ENCODE measurements at regions not wholly inside any gene's neighbourhood (a gene's known extent, or its start where the extent isn't known, plus 50 kb on each side); places are given as distances from the start of the nearest gene placed in this dataset.
A peak's percentile ranks its signal among the peaks of the same experiment; 100 is the strongest.
"Not testable (repeated sequence)": the region's sequence is repeated elsewhere in the genome, so short reads cannot be mapped to it uniquely, and the experiment has no call there.

GRCh38 chr5:28954074-28954473 is 1915.7 kb upstream of the CDH9 start:
- no peak for DNase-seq (ENCODE audit: extremely low read depth in 1 of 11, low read depth in 9 of 11, low spot score in 4 of 11)

- no peak for DNase-seq (ENCODE audit: extremely low read depth in 1 of 11, low read depth in 9 of 11, low spot score in 4 of 11)
Observed at GRCh38 chr5:28947865-28948264, 1909.5 kb upstream of the CDH9 start.

DNA sequence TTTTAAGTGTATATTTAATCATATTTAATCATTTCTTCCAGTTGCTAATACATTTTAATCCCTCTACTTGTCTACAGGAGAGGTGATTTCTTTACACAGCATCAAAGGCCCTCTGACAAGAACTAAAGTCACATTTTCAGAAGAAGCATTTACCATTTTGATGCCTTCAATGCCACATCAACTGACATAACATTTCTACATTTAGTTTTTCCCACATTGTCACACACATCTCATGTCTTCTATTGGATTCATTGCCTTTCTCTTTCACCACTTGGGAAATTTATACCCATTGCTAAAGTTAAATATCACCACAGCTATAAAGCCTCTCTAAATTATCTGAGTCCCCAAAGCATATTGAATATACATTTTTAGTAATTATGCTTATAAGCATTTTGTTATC is 1907.5 kb upstream of the CDH9 start:
- DNase-seq (ENCODE audit: extremely low read depth in 1 of 11, low read depth in 9 of 11, low spot score in 4 of 11) = no peak

GRCh38 chr5:28929366-28929765 is 1891.0 kb upstream of the CDH9 start:
- DNase-seq (ENCODE audit: extremely low read depth in 1 of 11, low read depth in 9 of 11, low spot score in 4 of 11) = not testable (repeated sequence)

GRCh38 chr5:28928327-28928790 is 1890.0 kb upstream of the CDH9 start:
- DNase-seq (ENCODE audit: extremely low read depth in 1 of 11, low read depth in 9 of 11, low spot score in 4 of 11) = not testable (repeated sequence)

DNA sequence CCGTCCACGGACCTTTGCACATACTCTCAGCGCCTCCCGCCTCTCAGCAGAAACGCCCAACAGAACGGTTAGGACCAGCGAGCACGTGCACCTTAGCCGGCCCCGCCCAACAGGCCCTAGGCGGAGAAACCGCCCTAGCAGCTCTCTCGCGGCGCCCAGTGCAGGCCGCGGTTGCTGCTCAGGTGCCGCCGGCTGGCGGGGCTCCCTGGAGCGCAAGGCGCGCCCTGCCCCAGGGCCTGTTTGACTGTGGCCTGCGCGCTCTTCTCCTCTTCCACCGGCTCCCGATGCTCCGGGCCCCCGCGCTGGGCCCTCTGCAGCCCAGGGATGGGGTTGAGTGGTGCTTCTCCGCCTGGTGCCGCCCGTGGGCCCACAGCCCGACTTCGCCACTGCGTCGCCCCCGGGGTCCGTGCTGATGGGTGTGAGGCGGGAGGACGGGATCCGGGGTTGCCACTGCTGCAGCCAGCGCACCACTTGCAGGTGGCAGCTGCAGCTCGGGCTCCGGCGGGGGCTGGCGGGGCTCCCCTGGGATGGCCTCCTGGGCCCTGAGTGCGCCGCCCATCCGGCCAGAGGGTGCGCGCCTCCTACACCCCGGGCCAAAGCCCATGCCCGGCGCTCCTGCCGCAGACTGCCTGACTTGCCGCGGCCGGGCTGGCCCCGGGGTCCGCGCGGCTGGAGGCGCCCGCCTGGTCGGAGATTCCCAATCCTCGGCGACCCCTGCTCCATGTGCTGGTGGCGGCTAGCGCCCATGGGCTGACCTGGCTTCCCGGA is 1889.4 kb upstream of the CDH9 start:
- peak in 1 of 11 donors; percentile 4 for DNase-seq (ENCODE audit: extremely low read depth in 1 of 11, low read depth in 9 of 11, low spot score in 4 of 11)

DNA sequence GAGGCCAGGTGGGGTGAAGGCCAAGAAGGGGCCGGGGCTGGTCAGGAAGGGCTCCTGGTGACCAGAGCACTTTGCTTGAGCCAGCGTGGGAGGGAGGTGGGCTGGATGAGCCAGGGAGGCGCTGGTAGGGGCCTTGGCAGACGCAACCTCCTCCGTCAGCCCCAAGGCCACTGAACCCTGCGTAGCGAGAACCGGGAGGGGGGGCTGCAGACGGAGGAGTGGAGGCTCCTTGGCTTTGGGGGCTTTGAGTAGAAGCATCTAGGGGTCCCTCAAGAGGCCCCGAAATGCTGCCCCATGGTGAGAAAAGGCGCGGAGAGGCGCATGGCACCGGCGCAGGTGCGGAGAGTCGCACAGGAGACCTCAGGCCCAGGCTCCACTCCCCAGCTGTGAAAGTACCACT is 1888.0 kb upstream of the CDH9 start:
- DNase-seq (ENCODE audit: extremely low read depth in 1 of 11, low read depth in 9 of 11, low spot score in 4 of 11) = no peak

GRCh38 chr5:28917631-28918030 is 1879.2 kb upstream of the CDH9 start:
- DNase-seq (ENCODE audit: extremely low read depth in 1 of 11, low read depth in 9 of 11, low spot score in 4 of 11) = no peak

- no peak for DNase-seq (ENCODE audit: extremely low read depth in 1 of 11, low read depth in 9 of 11, low spot score in 4 of 11)
Observed at GRCh38 chr5:28914297-28914696, 1875.9 kb upstream of the CDH9 start.

GRCh38 chr5:28903643-28904042 is 1865.3 kb upstream of the CDH9 start:
- DNase-seq (ENCODE audit: extremely low read depth in 1 of 11, low read depth in 9 of 11, low spot score in 4 of 11) = no peak

- DNase-seq (ENCODE audit: extremely low read depth in 1 of 11, low read depth in 9 of 11, low spot score in 4 of 11) = peak in 3 of 11 donors; percentile 0 to 1 (median 1)
Observed at GRCh38 chr5:28896949-28897348, 1858.6 kb upstream of the CDH9 start.

DNA sequence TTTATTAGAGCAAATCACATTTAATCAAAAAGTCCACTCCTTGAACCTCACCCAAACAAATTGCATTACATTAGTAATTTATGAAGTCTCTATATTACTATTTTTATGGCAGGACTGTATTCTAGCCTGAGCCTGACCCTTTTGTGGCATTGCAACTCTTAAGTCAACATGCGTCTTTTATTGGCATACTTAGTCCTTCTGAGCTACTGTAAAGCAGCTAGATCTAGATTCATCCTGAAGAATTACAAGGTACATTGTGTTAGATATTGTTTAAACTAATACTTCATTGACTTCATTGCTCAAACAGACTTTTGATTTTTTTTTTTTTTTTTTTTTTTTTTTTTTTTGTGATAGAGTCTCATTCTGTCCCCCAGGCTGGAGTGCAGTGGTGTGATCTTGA is 1842.5 kb upstream of the CDH9 start:
- no peak for DNase-seq (ENCODE audit: extremely low read depth in 1 of 11, low read depth in 9 of 11, low spot score in 4 of 11)

- DNase-seq (ENCODE audit: extremely low read depth in 1 of 11, low read depth in 9 of 11, low spot score in 4 of 11) = no peak
Observed at GRCh38 chr5:28877050-28877449, 1838.7 kb upstream of the CDH9 start.

GRCh38 chr5:28864006-28864405 is 1825.6 kb upstream of the CDH9 start:
- DNase-seq (ENCODE audit: extremely low read depth in 1 of 11, low read depth in 9 of 11, low spot score in 4 of 11) = no peak

DNA sequence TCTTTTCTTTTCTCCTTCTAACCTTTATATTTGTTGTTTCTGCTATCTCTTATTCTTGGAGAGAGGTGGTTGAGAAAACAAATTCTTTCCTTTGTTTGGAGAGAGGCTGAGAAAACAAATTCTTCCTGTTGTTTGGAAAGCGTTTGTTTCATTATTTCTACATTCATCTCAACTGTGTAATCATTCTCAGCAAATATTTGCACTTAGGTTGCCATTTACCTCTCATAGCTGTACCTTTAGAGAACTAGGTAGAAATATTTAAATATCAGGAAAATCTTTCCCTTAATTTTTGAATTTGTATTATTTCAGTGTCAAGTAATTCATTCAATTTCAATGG is 1824.4 kb upstream of the CDH9 start:
- no peak for DNase-seq (ENCODE audit: extremely low read depth in 1 of 11, low read depth in 9 of 11, low spot score in 4 of 11)

DNA sequence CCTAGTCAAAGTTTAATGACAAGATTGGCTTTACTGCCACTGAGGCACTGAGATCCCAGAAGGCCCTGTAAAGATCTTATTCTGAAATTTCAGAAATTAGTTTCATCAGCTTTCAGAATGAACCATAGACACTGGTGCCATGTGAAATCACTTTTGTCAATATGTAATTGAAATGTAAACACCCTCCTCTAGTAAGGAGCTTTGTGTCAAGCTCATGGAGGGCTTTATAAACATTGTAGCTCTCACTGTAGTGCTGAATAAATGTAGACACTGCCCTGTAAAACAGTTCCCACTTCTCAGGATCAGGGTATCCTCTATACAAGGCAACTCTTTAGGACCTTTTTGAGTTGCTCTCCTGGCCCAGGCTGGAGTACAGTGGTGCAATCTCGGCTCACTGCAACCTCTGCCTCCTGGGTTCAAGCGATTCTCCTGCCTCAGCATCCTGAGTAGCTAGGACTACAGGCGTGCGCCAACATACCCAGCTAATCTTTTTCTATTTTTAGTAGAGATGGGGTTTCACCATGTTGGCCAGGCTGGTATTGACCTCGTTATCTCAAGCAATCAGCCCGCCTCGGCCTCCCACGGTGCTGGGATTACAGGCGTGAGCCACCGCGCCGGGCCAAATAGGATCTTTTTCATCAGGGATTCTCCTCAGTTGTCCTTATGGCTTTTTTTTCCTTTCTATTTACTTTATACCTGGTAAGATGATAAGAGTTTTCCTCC is 1823.9 kb upstream of the CDH9 start:
- no peak for DNase-seq (ENCODE audit: extremely low read depth in 1 of 11, low read depth in 9 of 11, low spot score in 4 of 11)

DNA sequence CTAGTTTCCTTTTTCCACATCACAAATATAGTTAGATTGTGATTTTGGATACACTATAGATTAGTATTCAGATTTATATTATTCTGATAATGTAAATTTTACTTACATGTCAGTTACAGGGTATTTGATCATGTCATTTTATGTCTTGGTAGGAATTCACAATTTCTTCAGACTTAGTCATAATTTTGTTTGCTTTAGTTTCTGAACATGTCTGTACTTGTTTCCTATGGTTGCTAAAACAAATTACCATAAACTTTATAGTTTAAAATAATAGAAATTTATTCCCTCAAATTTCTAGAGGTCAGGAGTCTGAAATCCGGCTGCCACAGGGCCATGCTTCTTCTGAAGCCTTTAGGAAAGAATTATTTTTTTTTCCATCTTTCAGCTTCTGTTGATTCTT is 1817.2 kb upstream of the CDH9 start:
- DNase-seq (ENCODE audit: extremely low read depth in 1 of 11, low read depth in 9 of 11, low spot score in 4 of 11) = no peak

GRCh38 chr5:28850320-28850921 is 1812.0 kb upstream of the CDH9 start:
- no peak for DNase-seq (ENCODE audit: extremely low read depth in 1 of 11, low read depth in 9 of 11, low spot score in 4 of 11)

DNA sequence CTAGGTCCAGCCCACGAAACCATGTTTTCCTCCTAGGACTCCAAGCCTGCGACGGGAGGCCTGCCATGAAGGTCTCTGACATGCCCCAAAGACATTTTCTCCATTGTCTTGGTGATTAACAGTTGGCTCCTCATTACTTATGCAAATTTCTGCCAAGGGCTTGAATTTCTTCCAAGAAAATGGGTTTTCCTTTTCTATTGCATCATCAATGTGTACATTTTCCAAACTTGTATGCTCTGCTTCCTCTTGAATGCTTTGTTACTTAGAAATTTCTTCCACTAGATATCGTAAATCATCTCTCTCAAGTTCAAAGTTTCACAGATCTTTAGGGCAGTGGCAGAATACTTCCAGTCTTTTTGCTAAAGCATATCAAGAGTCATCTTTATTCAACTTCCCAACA is 1792.7 kb upstream of the CDH9 start:
- DNase-seq (ENCODE audit: extremely low read depth in 1 of 11, low read depth in 9 of 11, low spot score in 4 of 11) = no peak

- no peak for DNase-seq (ENCODE audit: extremely low read depth in 1 of 11, low read depth in 9 of 11, low spot score in 4 of 11)
Observed at GRCh38 chr5:28823231-28823630, 1784.8 kb upstream of the CDH9 start.
